Ovary (tissue), 7 donors: ENCODE measurements at regions not wholly inside any gene's neighbourhood (a gene's known extent, or its start where the extent isn't known, plus 50 kb on each side); places are given as distances from the start of the nearest gene placed in this dataset.

ENCODE experiments used
- DNase-seq, 5 donors: peaks; one replicate each; pipeline ENCODE4 v3.0.0-alpha.2; 2019 to 2020
- H3K27ac ChIP-seq, 2 donors: fragments of 200-600 bp; one replicate each; pipeline versions ENCODE4 v1.5.1 to v1.8.0; 2019 to 2022
- H3K27me3 ChIP-seq: fragments of 200-600 bp; one replicate; pipeline ENCODE4 v1.8.0; 2022
- H3K36me3 ChIP-seq: fragments of 200-600 bp; sonication (generic); one replicate; pipeline ENCODE4 v1.5.1; 2019
- H3K4me1 ChIP-seq: one replicate; pipeline ENCODE4 v1.8.1; 2013; ENCODE audit warnings: mild to moderate bottlenecking, moderate library complexity; ENCODE audit not compliant: insufficient read depth
- H3K4me3 ChIP-seq: fragments of 200-600 bp; sonication (generic); one replicate; pipeline ENCODE4 v1.5.1; 2017
- H3K9me3 ChIP-seq, 2 donors: fragments of 200-600 bp in 1 of 2; sonication (generic) in 1 of 2; one replicate each; pipeline versions ENCODE4 v1.5.1 to v1.8.1; 2013 to 2019; ENCODE audit warnings: mild to moderate bottlenecking in 1 of 2, moderate library complexity in 1 of 2
- CTCF ChIP-seq, 3 donors: fragments of 450-650 bp in 2 of 3; fragments of 200-600 bp in 1 of 3; IDR thresholded peaks; one replicate each; pipeline versions ENCODE4 v1.5.1 to v1.8.0; 2016 to 2022; ENCODE audit warnings: antibody characterized with exemption in 3 of 3, mild to moderate bottlenecking in 1 of 3
- EP300 ChIP-seq: sonication (generic); formaldehyde crosslinking; IDR thresholded peaks from one replicate; pipeline ENCODE4 v1.6.1; 2017; ENCODE audit warnings: antibody characterized with exemption
- POLR2A ChIP-seq: fragments of 450-650 bp; IDR thresholded peaks from one replicate; pipeline ENCODE4 v1.6.1; 2017; ENCODE audit warnings: antibody characterized with exemption, mild to moderate bottlenecking, moderate library complexity
- WGBS, 3 donors: extraction: QIAGEN DNeasy Blood & Tissue Kit in 1 of 3; methylation state at CpG; one replicate each; pipeline versions ENCODE4 v1.1.5 to v1.1.7; 2013 to 2017; 5-methylcytosine and 5-hydroxymethylcytosine counted together
- intact Hi-C, 4 donors: fragments of 100-400 bp; cut with DNase I; formaldehyde crosslinking; loops; one replicate each; pipeline versions ENCODE4 v1.11.0 to v1.15.1; 2022 to 2023
- donor health status: DM: no; HTN: no; CAD: no; lungs with moderate emphysema.
- donor health status: DM: no; HTN: no; CAD: no.
- donor health status: Bipolar disorder and iron deficiency.
- donor health status: DM: no; HTN: no; CAD: no.
- donor health status: DM: yes; HTN: yes; CAD: no.

GRCh38 chr10:23568996-23569395 is 130.1 kb downstream of the OTUD1 start:
- 11 to 22% (median 14%) methylated on average over 3 of the region's 3 CpGs for WGBS, 3 donors
- intact Hi-C loops = no loop called here
- H3K27me3 ChIP-seq = no peaks in the 10 kb centered on the region
- no peak for DNase-seq
- no peaks in the 10 kb centered on the region for H3K4me1 ChIP-seq
- H3K27ac ChIP-seq = no peak overlapping the region
- TF ChIP-seq CTCF (IDR thresholded peaks at IDR 0.05) (no peak), POLR2A (no peak), EP300 (no peak)
- H3K4me3 ChIP-seq = no peak overlapping the region
- no peaks in the 10 kb centered on the region for H3K36me3 ChIP-seq
- H3K9me3 ChIP-seq = no peaks in the 10 kb centered on the region

DNA sequence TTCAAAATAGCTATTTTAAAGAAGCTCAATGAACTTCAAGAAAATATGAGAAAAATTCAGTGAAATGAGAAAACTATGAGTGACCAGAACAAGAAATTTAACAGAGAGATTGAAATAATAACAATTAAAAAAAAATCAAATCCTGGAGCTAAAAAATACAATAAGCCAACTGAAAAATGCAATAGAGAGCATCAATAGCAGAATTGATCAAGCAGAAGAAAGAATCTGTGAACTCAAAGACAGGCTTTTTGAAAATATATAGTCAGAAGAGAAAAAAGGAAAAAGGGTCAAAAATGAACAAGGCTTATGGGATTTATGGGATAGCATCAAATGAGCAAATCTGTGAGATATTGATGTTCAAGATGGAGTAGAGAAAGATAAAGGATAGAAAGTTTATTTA is 133.0 kb downstream of the OTUD1 start:
- H3K27me3 ChIP-seq = no peaks in the 10 kb centered on the region
- no peak for DNase-seq
- H3K27ac ChIP-seq = no peak overlapping the region
- no peaks in the 10 kb centered on the region for H3K4me1 ChIP-seq
- no peak for TF ChIP-seq POLR2A
- no peak for TF ChIP-seq CTCF (IDR thresholded peaks at IDR 0.05)
- no peak for TF ChIP-seq EP300
- no peak overlapping the region for H3K4me3 ChIP-seq
- intact Hi-C loops = no loop called here
- H3K9me3 ChIP-seq = no peaks in the 10 kb centered on the region
- no peaks in the 10 kb centered on the region for H3K36me3 ChIP-seq

DNA sequence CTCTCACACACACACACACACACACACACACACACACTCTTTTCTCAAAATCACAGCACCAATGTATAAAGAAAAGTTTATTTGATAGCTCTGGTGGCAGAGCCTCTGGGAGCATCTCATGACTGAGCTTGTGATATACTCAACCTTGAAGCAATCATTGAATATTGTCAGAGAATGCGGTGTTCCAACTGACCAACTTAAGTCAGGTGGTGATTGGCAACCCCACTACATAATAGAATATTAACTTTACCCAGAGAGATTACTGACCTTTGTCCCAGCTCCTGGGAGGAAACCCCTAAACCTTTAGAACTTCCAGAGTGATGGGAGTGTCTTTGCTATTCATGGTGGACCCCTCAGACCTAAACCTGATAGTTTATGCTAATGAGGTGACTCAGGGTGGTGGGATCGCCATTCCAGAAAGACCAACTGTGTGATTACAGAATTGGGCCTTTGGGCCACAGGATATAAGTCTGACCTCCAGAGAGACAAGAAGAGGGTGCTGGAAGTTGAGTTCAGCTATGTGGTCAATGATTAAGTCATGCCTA is 143.1 kb downstream of the OTUD1 start:
- 81 to 91% (median 83%) methylated on average over 2 of the region's 2 CpGs for WGBS, 3 donors
- H3K27me3 ChIP-seq = no peaks in the 10 kb centered on the region
- intact Hi-C loops = no loop called here
- H3K27ac ChIP-seq = no peak overlapping the region
- no peaks in the 10 kb centered on the region for H3K9me3 ChIP-seq
- no peak for TF ChIP-seq EP300
- TF ChIP-seq CTCF (IDR thresholded peaks at IDR 0.05) = no peak
- no peak for TF ChIP-seq POLR2A
- no peaks in the 10 kb centered on the region for H3K36me3 ChIP-seq
- H3K4me3 ChIP-seq = no peak overlapping the region
- DNase-seq = no peak
- H3K4me1 ChIP-seq = no peaks in the 10 kb centered on the region

DNA sequence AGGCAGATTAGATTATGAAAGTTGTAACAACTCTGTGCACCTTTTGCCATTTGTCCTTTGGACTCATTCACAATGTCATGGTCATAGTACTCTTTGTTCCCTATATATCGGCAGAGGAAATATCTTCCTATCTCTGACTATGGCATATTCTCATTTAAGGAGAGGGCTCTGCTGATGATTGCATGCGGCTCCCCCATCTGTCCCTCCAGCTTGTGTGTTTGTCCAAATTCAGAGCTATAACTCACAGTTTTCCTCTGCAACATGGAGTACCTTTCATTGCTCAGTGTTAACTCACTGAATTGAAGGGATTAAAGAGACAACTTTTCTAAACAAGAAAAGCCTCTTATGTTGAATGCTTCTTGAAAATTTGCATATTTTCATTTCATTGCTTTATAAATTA is 145.5 kb downstream of the OTUD1 start:
- intact Hi-C loops = no loop called here
- no peaks in the 10 kb centered on the region for H3K36me3 ChIP-seq
- no peaks in the 10 kb centered on the region for H3K9me3 ChIP-seq

More for the DNA sequence above, 145.5 kb downstream of the OTUD1 start:
- 80 to 85% (median 84%) methylated on average over 2 of the region's 2 CpGs for WGBS, 3 donors
- Histone ChIP-seq H3K27me3 (no peaks in the 10 kb centered on the region), H3K27ac (no peak overlapping the region), H3K4me1 (no peaks in the 10 kb centered on the region), H3K4me3 (no peak overlapping the region)
- TF ChIP-seq CTCF (IDR thresholded peaks at IDR 0.05) (no peak), EP300 (no peak), POLR2A (no peak)
- DNase-seq = no peak
